Activated B cell treated with CpG ODN at 0.5 μM for 24 hours (primary cell): ENCODE measurements at regions not wholly inside any gene's neighbourhood (a gene's known extent, or its start where the extent isn't known, plus 50 kb on each side); places are given as distances from the start of the nearest gene placed in this dataset.

ENCODE experiments used
- ATAC-seq: fragments of 200-7000 bp; cut with Tn5 transposase; one replicate; pipeline ENCODE4 v1.10.0; 2021; ENCODE audit warnings: low read depth, mild to moderate bottlenecking, moderate library complexity
- CTCF ChIA-PET: fragments of 350-600 bp; sonication (Branson Sonifier 250); formaldehyde crosslinking; loops from one replicate; lab custom pipeline; 2021; ENCODE audit warnings: antibody characterized with exemption; lab: Charles Lee
- POLR2A ChIA-PET: fragments of 350-600 bp; sonication (Branson Sonifier 250); formaldehyde crosslinking; loops from one replicate; lab custom pipeline; 2021; ENCODE audit warnings: antibody characterized with exemption; lab: Charles Lee
- DNase-seq: peaks from one replicate; pipeline ENCODE4 v3.0.0; 2022
- H3K27ac Mint-ChIP-seq: one replicate; pipeline ENCODE4 v1.8.0; 2020; ENCODE audit warnings: mixed read lengths
- H3K27me3 Mint-ChIP-seq: one replicate; pipeline ENCODE4 v1.8.0; 2021; ENCODE audit warnings: mixed read lengths
- H3K36me3 Mint-ChIP-seq: one replicate; pipeline ENCODE4 v1.8.0; 2021; ENCODE audit warnings: low read depth, mixed read lengths
- H3K4me1 Mint-ChIP-seq: one replicate; pipeline ENCODE4 v1.8.0; 2021; ENCODE audit warnings: mixed read lengths
- H3K4me3 Mint-ChIP-seq: one replicate; pipeline ENCODE4 v1.8.0; 2020; ENCODE audit warnings: mild to moderate bottlenecking, mixed read lengths
- H3K9me3 Mint-ChIP-seq: one replicate; pipeline ENCODE4 v1.8.0; 2020; ENCODE audit warnings: mixed read lengths
- intact Hi-C: fragments of 100-400 bp; cut with micrococcal nuclease; formaldehyde crosslinking; loops from one replicate; pipeline ENCODE4 v1.15.1; 2024
- TF ChIP-seq, protein P1 (sequence below): fragments of 200-600 bp; IDR thresholded peaks from one replicate; pipeline ENCODE4 v1.8.0; 2022; ENCODE audit warnings: antibody characterized with exemption, mild to moderate bottlenecking

DNA sequence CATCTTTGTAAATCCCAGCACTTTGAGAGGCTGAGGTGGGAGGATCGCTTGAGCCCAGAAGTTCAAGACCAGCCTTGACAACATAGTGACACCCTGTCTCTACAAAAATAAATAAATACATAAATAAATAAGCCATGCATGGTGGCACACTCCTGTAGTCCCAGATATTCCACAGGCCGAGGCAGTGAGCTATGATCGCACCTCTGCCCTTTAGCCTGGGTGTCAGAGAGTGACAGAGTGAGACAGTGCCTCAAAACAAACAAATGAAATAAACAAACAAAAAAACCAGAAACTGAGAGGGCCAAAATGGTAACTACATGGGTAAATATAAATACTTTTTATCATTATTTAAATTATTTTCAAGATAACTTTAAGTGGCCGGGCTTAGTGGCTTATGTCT, 445.4 kb downstream of the ZIC1 start:
- Mint-ChIP-seq H3K27me3 (no peaks in the 10 kb centered on the region), H3K27ac (no peak overlapping the region), H3K4me1 (no peaks in the 10 kb centered on the region), H3K9me3 (peaks cover 2% of the 10 kb centered on the region), H3K36me3 (no peaks in the 10 kb centered on the region), H3K4me3 (no peak overlapping the region)
- ChIA-PET POLR2A (no interaction called here), CTCF (no interaction called here)
- TF ChIP-seq, protein P1, sequence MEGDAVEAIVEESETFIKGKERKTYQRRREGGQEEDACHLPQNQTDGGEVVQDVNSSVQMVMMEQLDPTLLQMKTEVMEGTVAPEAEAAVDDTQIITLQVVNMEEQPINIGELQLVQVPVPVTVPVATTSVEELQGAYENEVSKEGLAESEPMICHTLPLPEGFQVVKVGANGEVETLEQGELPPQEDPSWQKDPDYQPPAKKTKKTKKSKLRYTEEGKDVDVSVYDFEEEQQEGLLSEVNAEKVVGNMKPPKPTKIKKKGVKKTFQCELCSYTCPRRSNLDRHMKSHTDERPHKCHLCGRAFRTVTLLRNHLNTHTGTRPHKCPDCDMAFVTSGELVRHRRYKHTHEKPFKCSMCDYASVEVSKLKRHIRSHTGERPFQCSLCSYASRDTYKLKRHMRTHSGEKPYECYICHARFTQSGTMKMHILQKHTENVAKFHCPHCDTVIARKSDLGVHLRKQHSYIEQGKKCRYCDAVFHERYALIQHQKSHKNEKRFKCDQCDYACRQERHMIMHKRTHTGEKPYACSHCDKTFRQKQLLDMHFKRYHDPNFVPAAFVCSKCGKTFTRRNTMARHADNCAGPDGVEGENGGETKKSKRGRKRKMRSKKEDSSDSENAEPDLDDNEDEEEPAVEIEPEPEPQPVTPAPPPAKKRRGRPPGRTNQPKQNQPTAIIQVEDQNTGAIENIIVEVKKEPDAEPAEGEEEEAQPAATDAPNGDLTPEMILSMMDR: no peak
- DNase-seq (no peak), ATAC-seq (no peak)
- intact Hi-C loops: no loop called here

DNA sequence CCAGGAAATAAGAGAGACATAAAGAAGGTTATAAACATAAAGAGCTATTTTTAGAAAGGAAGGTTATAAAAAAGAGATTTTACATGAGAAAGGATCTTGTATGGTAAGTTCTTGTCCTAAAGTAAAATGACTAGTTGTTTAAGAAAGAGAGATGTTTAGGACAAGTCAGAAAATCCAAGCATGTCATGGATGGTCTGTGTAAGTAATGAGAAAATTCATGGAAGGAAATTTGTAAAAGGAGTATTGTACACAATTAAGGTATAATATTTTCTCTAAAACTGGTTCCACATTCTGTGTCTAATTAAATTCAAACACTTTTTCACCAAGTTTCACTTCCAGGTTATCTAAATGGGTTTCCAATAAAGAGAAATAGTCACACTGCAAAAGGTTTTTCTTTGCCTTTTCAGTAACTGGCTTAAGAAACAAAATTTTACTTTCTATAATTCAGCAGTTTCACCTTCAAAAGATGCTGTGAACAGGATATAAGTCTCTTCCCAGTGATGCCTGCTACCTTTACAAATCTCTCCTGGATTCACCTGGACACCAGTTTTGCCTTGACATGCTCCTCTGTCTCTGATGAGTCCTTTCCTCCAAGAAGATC, 455.7 kb downstream of the ZIC1 start:
- TF ChIP-seq, protein P1: no peak
- H3K36me3 Mint-ChIP-seq: no peaks in the 10 kb centered on the region
- H3K9me3 Mint-ChIP-seq: peaks cover 12% of the 10 kb centered on the region
- DNase-seq: no peak
- intact Hi-C loops: no loop called here
- no peak for ATAC-seq
- no peaks in the 10 kb centered on the region for H3K27me3 Mint-ChIP-seq
- H3K4me3 Mint-ChIP-seq: no peak overlapping the region
- POLR2A ChIA-PET: no interaction called here
- CTCF ChIA-PET: no interaction called here
- no peak overlapping the region for H3K27ac Mint-ChIP-seq
- no peaks in the 10 kb centered on the region for H3K4me1 Mint-ChIP-seq

DNA sequence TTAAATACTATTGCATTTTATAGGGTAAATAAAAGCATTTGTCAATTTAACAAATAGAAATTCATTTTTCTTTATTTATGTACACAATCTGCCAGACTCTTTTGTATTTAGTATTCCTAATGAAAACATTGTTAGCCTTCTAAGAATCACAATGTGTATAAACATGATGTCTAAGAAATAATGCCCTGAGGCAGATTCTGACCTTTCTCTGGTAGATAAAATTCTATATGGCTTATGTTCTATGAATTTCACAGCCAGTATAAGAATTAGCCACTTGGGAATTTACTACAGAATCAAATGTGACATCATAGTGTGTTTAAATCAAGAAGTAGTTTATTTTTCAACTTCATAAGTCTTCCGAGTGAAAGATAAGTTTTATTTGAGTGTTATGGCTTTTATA, 457.4 kb downstream of the ZIC1 start:
- POLR2A ChIA-PET: no interaction called here
- TF ChIP-seq, protein P1: no peak
- DNase-seq (no peak), ATAC-seq (no peak)
- H3K4me3 Mint-ChIP-seq: no peak overlapping the region
- H3K4me1 Mint-ChIP-seq: no peaks in the 10 kb centered on the region
- H3K27ac Mint-ChIP-seq: no peak overlapping the region
- intact Hi-C loops: no loop called here
- CTCF ChIA-PET: no interaction called here
- H3K27me3 Mint-ChIP-seq: no peaks in the 10 kb centered on the region
- H3K36me3 Mint-ChIP-seq: no peaks in the 10 kb centered on the region
- peaks cover 12% of the 10 kb centered on the region for H3K9me3 Mint-ChIP-seq

DNA sequence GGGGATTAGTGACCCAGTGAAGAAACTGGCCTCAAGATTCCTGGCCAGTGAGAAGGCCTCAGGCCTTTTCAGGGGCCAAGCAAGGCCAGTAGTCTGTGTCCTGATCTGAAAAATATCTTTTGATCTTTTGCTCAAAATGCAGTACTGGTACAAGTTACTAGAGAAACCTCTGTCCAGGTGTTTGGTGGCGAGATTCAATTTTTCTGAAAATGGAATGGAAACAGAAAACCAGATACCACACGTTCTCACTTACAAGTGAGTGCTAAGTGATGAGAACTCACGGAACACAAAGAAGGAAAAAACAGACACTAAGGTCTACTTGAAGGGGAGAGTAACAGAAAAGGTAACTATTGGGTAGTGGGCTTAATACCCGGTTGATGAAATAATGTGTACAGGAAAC, 463.4 kb downstream of the ZIC1 start:
- POLR2A ChIA-PET: no interaction called here
- H3K27me3 Mint-ChIP-seq: no peaks in the 10 kb centered on the region
- no peak for ATAC-seq
- no peaks in the 10 kb centered on the region for H3K36me3 Mint-ChIP-seq
- TF ChIP-seq, protein P1: no peak
- H3K27ac Mint-ChIP-seq: no peak overlapping the region
- H3K9me3 Mint-ChIP-seq: peaks cover 5% of the 10 kb centered on the region
- CTCF ChIA-PET: no interaction called here
- H3K4me1 Mint-ChIP-seq: no peaks in the 10 kb centered on the region
- intact Hi-C loops: no loop called here
- no peak for DNase-seq
- no peak overlapping the region for H3K4me3 Mint-ChIP-seq

DNA sequence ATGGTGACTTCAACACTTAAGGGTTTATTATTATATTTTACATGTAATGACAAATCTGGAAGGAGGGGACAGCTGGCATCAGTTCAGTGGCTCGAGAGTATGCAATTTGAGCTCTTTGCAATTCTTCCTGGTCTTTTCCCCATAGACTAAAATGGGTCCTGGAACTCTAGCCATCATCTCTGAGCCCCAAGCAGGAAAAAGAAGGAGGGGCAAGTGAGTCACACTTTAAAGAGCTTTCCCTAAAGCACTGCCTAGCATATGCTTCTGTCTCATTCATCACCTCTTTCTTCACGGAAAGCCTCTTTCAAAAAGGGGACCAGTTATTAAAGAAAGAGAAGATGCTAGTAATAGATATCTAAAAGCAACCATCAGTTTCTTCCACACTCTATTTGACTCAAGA, 466.3 kb downstream of the ZIC1 start:
- Mint-ChIP-seq H3K4me1 (no peaks in the 10 kb centered on the region), H3K27ac (no peak overlapping the region), H3K9me3 (peaks cover 7% of the 10 kb centered on the region), H3K4me3 (no peak overlapping the region), H3K27me3 (no peaks in the 10 kb centered on the region), H3K36me3 (no peaks in the 10 kb centered on the region)
- CTCF ChIA-PET: no interaction called here
- POLR2A ChIA-PET: no interaction called here
- TF ChIP-seq, protein P1: no peak
- no peak for DNase-seq
- intact Hi-C loops: no loop called here
- ATAC-seq: no peak
